ENCODE measurements at regions not wholly inside any gene's neighbourhood (a gene's known extent, or its start where the extent isn't known, plus 50 kb on each side); places are given as distances from the start of the nearest gene placed in this dataset.
"Not testable (repeated sequence)": the region's sequence is repeated elsewhere in the genome, so short reads cannot be mapped to it uniquely, and the experiment has no call there.

DNA sequence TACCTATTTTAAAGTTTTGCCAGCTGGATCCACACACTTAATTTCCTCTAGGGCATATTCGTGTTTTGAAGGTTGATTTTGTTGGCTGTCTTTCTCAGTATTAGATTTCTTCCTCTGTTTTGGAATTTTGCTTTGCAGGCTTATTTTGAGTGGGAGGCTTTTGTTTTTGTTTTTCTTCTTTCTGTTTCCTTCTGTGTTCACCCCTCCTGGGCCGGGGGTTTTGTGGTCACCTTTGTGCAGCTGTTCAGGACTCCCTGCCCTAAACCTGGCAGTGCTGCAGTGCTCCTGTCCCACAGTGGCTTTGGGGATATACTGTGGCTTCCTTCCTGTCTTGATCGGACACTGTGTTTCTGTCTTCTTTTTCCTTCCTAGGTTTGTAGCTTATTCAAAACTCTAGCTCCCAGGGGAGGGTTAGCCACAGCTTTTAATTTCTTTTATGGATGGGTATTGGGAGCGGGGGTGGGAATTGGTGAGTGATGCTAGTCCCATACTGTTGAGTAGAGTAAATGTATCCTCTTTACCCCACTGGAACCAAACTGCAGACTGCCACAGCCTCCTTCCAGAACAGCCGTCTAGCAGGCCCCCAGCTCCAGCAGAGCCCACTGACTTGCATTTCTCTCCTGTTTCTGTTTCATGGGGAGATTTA, 228.7 kb upstream of the FZD8 start:
- Histone ChIP-seq H3K27me3 (no peaks in the 10 kb centered on the region), H3K9me3 (no peaks in the 10 kb centered on the region), H3K27ac (no peak overlapping the region), H3K36me3 (no peaks in the 10 kb centered on the region), H3K4me3 (no peak overlapping the region), H3K4me1 (no peaks in the 10 kb centered on the region)
- TF ChIP-seq POLR2AphosphoS5 (IDR thresholded peaks at IDR 0.05) (no peak), EP300 (IDR thresholded peaks at IDR 0.05) (no peak), POLR2A (IDR thresholded peaks at IDR 0.05) (no peak)
- TF ChIP-seq, protein P1, sequence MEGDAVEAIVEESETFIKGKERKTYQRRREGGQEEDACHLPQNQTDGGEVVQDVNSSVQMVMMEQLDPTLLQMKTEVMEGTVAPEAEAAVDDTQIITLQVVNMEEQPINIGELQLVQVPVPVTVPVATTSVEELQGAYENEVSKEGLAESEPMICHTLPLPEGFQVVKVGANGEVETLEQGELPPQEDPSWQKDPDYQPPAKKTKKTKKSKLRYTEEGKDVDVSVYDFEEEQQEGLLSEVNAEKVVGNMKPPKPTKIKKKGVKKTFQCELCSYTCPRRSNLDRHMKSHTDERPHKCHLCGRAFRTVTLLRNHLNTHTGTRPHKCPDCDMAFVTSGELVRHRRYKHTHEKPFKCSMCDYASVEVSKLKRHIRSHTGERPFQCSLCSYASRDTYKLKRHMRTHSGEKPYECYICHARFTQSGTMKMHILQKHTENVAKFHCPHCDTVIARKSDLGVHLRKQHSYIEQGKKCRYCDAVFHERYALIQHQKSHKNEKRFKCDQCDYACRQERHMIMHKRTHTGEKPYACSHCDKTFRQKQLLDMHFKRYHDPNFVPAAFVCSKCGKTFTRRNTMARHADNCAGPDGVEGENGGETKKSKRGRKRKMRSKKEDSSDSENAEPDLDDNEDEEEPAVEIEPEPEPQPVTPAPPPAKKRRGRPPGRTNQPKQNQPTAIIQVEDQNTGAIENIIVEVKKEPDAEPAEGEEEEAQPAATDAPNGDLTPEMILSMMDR (IDR thresholded peaks at IDR 0.05): no peak
- no peak for DNase-seq (ENCODE audit: low spot score in 2 of 2)
- WGBS: 45% methylated on average over 5 of the region's 5 CpGs

DNA sequence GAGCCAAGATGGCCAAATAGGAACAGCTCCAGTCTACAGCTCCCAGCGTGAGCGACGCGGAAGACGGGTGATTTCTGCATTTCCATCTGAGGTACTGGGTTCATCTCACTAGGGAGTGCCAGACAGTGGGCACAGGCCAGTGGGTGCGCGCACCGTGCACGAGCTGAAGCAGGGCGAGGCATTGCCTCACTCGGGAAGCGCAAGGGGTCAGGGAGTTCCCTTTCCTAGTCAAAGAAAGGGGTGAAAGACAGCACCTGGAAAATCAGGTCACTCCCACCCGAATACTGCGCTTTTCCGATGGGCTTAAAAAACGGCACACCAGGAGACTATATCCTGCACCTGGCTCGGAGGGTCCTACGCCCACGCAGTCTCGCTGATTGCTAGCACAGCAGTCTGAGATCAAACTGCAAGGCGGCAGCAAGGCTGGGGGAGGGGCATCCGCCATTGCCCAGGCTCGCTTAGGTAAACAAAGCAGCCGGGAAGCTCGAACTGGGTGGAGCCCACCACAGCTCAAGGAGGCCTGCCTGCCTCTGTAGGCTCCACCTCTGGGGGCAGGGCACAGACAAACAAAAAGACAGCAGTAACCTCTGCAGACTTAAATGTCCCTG, 216.7 kb upstream of the FZD8 start:
- DNase-seq (ENCODE audit: low spot score in 2 of 2): not testable (repeated sequence)
- WGBS: 86% methylated on average over 16 of the region's 25 CpGs

DNA sequence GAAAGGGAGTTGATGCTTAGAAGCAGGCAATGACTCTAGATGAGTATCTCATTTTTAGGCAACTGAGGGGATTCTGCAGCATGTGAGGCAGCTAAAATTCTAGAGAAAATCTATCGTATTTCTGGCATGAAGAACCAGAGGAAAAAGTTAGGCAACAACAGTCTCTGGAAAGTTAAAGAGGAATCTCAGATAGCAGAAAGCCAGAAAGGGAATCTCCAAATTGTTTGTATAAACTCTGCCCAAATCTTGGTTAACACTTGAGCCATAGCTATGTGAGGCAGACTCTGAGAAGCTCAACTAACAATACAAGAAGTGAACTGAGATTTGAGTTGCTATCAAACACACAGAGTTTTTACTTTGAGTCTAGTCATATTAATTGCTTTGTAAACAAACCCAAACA, 215.8 kb upstream of the FZD8 start:
- H3K27me3 ChIP-seq: no peaks in the 10 kb centered on the region
- H3K4me3 ChIP-seq: no peak overlapping the region
- no peaks in the 10 kb centered on the region for H3K4me1 ChIP-seq
- no peak for DNase-seq (ENCODE audit: low spot score in 2 of 2)
- H3K36me3 ChIP-seq: no peaks in the 10 kb centered on the region
- TF ChIP-seq, protein P1 (IDR thresholded peaks at IDR 0.05): no peak
- TF ChIP-seq POLR2A (IDR thresholded peaks at IDR 0.05): no peak
- TF ChIP-seq EP300 (IDR thresholded peaks at IDR 0.05): no peak
- TF ChIP-seq POLR2AphosphoS5 (IDR thresholded peaks at IDR 0.05): no peak
- WGBS: 85% methylated on average over 1 of the region's 1 CpG
- H3K27ac ChIP-seq: no peak overlapping the region
- no peaks in the 10 kb centered on the region for H3K9me3 ChIP-seq

More for the DNA sequence above, 216.7 kb upstream of the FZD8 start:
- not testable (repeated sequence) for H3K27me3 ChIP-seq, H3K9me3 ChIP-seq, H3K27ac ChIP-seq, H3K4me3 ChIP-seq, H3K36me3 ChIP-seq, H3K4me1 ChIP-seq

DNA sequence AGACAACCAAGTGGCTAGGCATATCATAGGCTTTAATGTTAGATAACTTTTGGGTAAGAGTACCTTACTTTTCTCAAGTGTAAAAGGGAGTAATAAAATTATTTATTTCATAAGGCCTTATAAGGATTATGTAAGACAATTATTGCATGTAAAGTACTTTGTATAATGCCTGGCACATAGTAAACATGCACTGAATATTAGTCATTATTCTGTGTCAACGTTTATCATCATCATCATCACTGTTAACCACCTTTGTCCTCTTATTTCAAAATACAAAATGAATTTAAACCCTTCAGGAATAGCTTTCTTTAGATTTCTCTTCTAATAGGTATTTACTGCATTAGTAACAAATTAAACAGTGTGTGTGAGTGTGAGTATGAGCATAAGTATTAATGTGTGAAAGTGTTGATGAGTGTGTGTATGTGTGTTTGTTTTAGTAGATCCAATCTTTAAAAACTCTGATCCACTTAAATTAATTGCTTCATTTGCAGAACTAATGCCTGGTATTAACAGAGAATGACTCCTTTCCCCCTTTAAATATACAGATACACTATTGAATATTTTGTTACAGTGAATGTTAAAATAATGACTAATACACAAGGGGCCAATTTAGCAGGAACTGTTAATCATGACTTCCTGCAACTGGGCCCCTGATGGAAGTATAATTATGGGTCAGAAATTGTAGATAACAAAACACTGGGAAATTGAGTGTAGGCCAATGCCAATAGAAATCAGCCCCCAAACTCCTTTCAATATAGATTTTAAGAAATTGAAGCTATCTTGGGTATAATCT, 213.3 kb upstream of the FZD8 start:
- Histone ChIP-seq H3K4me1 (no peaks in the 10 kb centered on the region), H3K4me3 (no peak overlapping the region), H3K36me3 (no peaks in the 10 kb centered on the region), H3K9me3 (no peaks in the 10 kb centered on the region), H3K27ac (no peak overlapping the region), H3K27me3 (peaks cover 3% of the 10 kb centered on the region)
- WGBS: 32% methylated on average over 1 of the region's 1 CpG
- TF ChIP-seq EP300 (IDR thresholded peaks at IDR 0.05): no peak
- no peak for TF ChIP-seq POLR2A (IDR thresholded peaks at IDR 0.05)
- TF ChIP-seq POLR2AphosphoS5 (IDR thresholded peaks at IDR 0.05): no peak
- TF ChIP-seq, protein P1 (IDR thresholded peaks at IDR 0.05): no peak
- DNase-seq (ENCODE audit: low spot score in 2 of 2): no peak

DNA sequence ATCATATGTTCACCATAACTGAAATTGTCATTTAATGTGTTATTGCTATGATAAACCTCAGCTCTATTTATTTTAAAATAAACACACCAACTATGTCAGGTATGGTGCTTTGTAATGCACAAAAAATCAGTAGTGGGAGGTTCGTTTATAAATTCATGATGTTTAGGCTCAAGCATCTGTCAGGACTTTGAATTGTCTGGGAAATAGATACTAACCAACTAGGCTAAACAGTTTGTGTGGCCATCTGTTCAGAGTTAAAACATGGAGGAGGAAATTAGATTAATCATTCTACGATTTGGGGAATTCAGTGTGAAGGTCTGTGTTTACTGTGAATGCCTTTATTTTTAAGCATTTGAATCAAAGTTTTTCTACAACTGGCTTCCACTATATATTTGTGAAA, 212.6 kb upstream of the FZD8 start:
- DNase-seq (ENCODE audit: low spot score in 2 of 2): no peak
- Histone ChIP-seq H3K4me3 (no peak overlapping the region), H3K9me3 (no peaks in the 10 kb centered on the region), H3K36me3 (no peaks in the 10 kb centered on the region), H3K27ac (no peak overlapping the region), H3K4me1 (no peaks in the 10 kb centered on the region), H3K27me3 (peaks cover 3% of the 10 kb centered on the region)
- TF ChIP-seq POLR2A (IDR thresholded peaks at IDR 0.05) (no peak), EP300 (IDR thresholded peaks at IDR 0.05) (no peak), POLR2AphosphoS5 (IDR thresholded peaks at IDR 0.05) (no peak)
- TF ChIP-seq, protein P1 (IDR thresholded peaks at IDR 0.05): no peak
- 70% methylated on average over 2 of the region's 2 CpGs for WGBS
